ENCODE measurements at regions not wholly inside any gene's neighbourhood (a gene's known extent, or its start where the extent isn't known, plus 50 kb on each side); places are given as distances from the start of the nearest gene placed in this dataset.

GRCh38 chr16:87248714-87249113, 68.5 kb downstream of the C16orf95 start:
- DNase-seq, result no peak

GRCh38 chr16:87249425-87249824, 67.8 kb downstream of the C16orf95 start:
- no peak for DNase-seq

GRCh38 chr16:87250431-87250960, 66.7 kb downstream of the C16orf95 start:
- DNase-seq, result no peak

- no peak for DNase-seq
These were observed 64.8 kb downstream of the C16orf95 start for GRCh38 chr16:87252269-87252970.

All from NCI-H510A treated with DMSO at 0.1 percent for 48 hours (cell line).